ENCODE measurements at regions not wholly inside any gene's neighbourhood (a gene's known extent, or its start where the extent isn't known, plus 50 kb on each side); places are given as distances from the start of the nearest gene placed in this dataset.

GRCh38 chr5:9784231-9784630 is 154.1 kb upstream of the TAS2R1 start:
- TF ChIP-seq, protein P1, sequence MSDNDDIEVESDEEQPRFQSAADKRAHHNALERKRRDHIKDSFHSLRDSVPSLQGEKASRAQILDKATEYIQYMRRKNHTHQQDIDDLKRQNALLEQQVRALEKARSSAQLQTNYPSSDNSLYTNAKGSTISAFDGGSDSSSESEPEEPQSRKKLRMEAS (IDR thresholded peaks at IDR 0.05) = no peak
- TF ChIP-seq, protein P2, sequence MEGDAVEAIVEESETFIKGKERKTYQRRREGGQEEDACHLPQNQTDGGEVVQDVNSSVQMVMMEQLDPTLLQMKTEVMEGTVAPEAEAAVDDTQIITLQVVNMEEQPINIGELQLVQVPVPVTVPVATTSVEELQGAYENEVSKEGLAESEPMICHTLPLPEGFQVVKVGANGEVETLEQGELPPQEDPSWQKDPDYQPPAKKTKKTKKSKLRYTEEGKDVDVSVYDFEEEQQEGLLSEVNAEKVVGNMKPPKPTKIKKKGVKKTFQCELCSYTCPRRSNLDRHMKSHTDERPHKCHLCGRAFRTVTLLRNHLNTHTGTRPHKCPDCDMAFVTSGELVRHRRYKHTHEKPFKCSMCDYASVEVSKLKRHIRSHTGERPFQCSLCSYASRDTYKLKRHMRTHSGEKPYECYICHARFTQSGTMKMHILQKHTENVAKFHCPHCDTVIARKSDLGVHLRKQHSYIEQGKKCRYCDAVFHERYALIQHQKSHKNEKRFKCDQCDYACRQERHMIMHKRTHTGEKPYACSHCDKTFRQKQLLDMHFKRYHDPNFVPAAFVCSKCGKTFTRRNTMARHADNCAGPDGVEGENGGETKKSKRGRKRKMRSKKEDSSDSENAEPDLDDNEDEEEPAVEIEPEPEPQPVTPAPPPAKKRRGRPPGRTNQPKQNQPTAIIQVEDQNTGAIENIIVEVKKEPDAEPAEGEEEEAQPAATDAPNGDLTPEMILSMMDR (IDR thresholded peaks at IDR 0.05; ENCODE audit: low read depth, low read length, missing input control) = no peak
- TF ChIP-seq SP1 (IDR thresholded peaks at IDR 0.05) (no peak), JUND (IDR thresholded peaks at IDR 0.05) (no peak), RXRA (IDR thresholded peaks at IDR 0.05) (no peak), REST (IDR thresholded peaks at IDR 0.05) (no peak), YY1 (IDR thresholded peaks at IDR 0.05) (no peak)
